K562 (cell line): ENCODE measurements at regions not wholly inside any gene's neighbourhood (a gene's known extent, or its start where the extent isn't known, plus 50 kb on each side); places are given as distances from the start of the nearest gene placed in this dataset.

ENCODE experiments used
- ATAC-seq: fragments of 200-7000 bp; cut with Tn5 transposase; 3 replicates; pipeline ENCODE4 v1.9.1; 2020; ENCODE audit warnings: moderate library complexity
- BruUV-seq: library from RNA; stranded (reverse); fragments of 400-500 nt; replicated peaks from 2 replicates; lab custom pipeline; 2021; lab: Mats Ljungman, UMichigan
- CTCF ChIA-PET: fragments of 300-600 bp; formaldehyde crosslinking; extraction: SDS; loops from one replicate; lab custom pipeline; 2021; ENCODE audit warnings: low intra/inter-chr PET ratio; lab: Yijun Ruan, JAX
- POLR2A ChIA-PET: fragments of 300-600, 350-650 bp; sonication (Branson Sonifier 250); formaldehyde crosslinking; extraction: SDS; loops from one replicate; lab custom pipeline; 2021; ENCODE audit warnings: antibody characterized with exemption, inconsistent platforms; lab: Yijun Ruan, JAX
- DNase-seq, 4 experiments: peaks; one replicate each; pipeline versions ENCODE4 v3.0.0 to v3.0.0-alpha.2; 2011 to 2018; ENCODE audit warnings: low spot score in 3 of 4, mixed read lengths in 3 of 4; ENCODE audit errors: extremely low read depth in 1 of 4
- FAIRE-seq: peaks from 2 replicates; lab custom pipeline; 2011; peaks lifted over from hg19 to GRCh38; lab: Jason Lieb, UNC
- H2AFZ ChIP-seq: 2 replicates; pipeline ENCODE4 v1.6.0; 2011; ENCODE audit warnings: low read depth, low read length, control low read depth, inconsistent platforms
- H3K27ac ChIP-seq: fragments of 200-600 bp; 3 replicates; pipeline ENCODE4 v1.8.0; 2011; ENCODE audit warnings: low read depth, mild to moderate bottlenecking, control low read depth, inconsistent platforms, low read length, moderate library complexity, mixed read lengths; ENCODE audit errors: extremely low read depth
- H3K27me3 ChIP-seq, 2 experiments: fragments of 300-600 bp in 1 of 2; 2 replicates in 1 of 2; 3 replicates in 1 of 2; pipeline versions ENCODE4 v1.6.0 to v1.8.0; 2011; ENCODE audit warnings: inconsistent platforms in 2 of 2, low read length in 2 of 2, mild to moderate bottlenecking in 1 of 2, mixed read lengths in 1 of 2, moderate library complexity in 1 of 2; ENCODE audit not compliant: control insufficient read depth in 2 of 2, insufficient read depth in 2 of 2
- H3K36me3 ChIP-seq: fragments of 300-600 bp; 3 replicates; pipeline ENCODE4 v1.8.0; 2011; ENCODE audit warnings: mild to moderate bottlenecking, low read length, inconsistent platforms; ENCODE audit not compliant: control insufficient read depth, insufficient read depth
- H3K4me1 ChIP-seq, 2 experiments: fragments of 200-600 bp in 1 of 2; replicated peaks in 1 of 2; 2 replicates in 1 of 2; 3 replicates in 1 of 2; pipeline versions ENCODE4 v1.5.1 to v1.8.0; 2011; ENCODE audit warnings: inconsistent platforms in 2 of 2, low read length in 2 of 2, mild to moderate bottlenecking in 1 of 2, mixed read lengths in 1 of 2, moderate library complexity in 1 of 2; ENCODE audit not compliant: control insufficient read depth in 2 of 2, insufficient read depth in 2 of 2
- H3K4me2 ChIP-seq: 2 replicates; pipeline ENCODE4 v1.6.1; 2011; ENCODE audit warnings: low read length, control low read depth, inconsistent platforms, mixed read lengths; ENCODE audit not compliant: insufficient read depth
- H3K4me3 ChIP-seq: fragments of 200-600 bp; sonication (generic), shearing (Covaris generic); 2 replicates; pipeline ENCODE4 v1.5.1; 2016; ENCODE audit warnings: control low read depth, inconsistent platforms
- H3K79me2 ChIP-seq: fragments of 200-600 bp; 3 replicates; pipeline ENCODE4 v1.8.0; 2011; ENCODE audit warnings: low read length, inconsistent platforms; ENCODE audit not compliant: control insufficient read depth, insufficient read depth
- H3K9ac ChIP-seq, 2 experiments: 2 replicates each; pipeline versions ENCODE4 v1.6.0 to v1.6.1; 2011; ENCODE audit warnings: low read depth in 2 of 2, low read length in 2 of 2, control low read depth in 1 of 2, inconsistent platforms in 1 of 2, mild to moderate bottlenecking in 1 of 2, mixed read lengths in 1 of 2; ENCODE audit not compliant: insufficient read depth in 1 of 2
- H3K9me1 ChIP-seq: one replicate; pipeline ENCODE4 v1.6.0; 2011; ENCODE audit warnings: inconsistent platforms, mild to moderate bottlenecking, low read length, moderate library complexity; ENCODE audit not compliant: control insufficient read depth, insufficient read depth
- H3K9me3 ChIP-seq: replicated peaks from 2 replicates; pipeline ENCODE4 v1.5.1; 2011; ENCODE audit warnings: low read depth, low read length, inconsistent platforms; ENCODE audit not compliant: control insufficient read depth, insufficient read depth
- H4K20me1 ChIP-seq: replicated peaks from 2 replicates; pipeline ENCODE4 v1.6.1; 2011; ENCODE audit warnings: low read length, inconsistent platforms, mixed read lengths; ENCODE audit not compliant: control insufficient read depth, insufficient read depth
- C11orf30 ChIP-seq: fragments of 450-650 bp; IDR thresholded peaks from 2 replicates; pipeline ENCODE4 v1.6.1; 2016; ENCODE audit warnings: low read depth, mild to moderate bottlenecking
- CEBPB ChIP-seq: fragments of 450-650 bp; IDR thresholded peaks from 2 replicates; pipeline ENCODE4 v1.6.1; 2016; ENCODE audit warnings: missing genetic modification characterization, missing compliant biosample characterization
- HDAC6 ChIP-seq: IDR thresholded peaks from 2 replicates; pipeline ENCODE4 v1.6.1; 2012; ENCODE audit warnings: low read depth, mild to moderate bottlenecking, control low read depth, inconsistent platforms, low read length, moderate library complexity
- KLF16 ChIP-seq: IDR thresholded peaks from 2 replicates; pipeline ENCODE4 v1.6.1; 2016; ENCODE audit warnings: antibody characterized with exemption
- MAFK ChIP-seq: IDR thresholded peaks from 2 replicates; pipeline ENCODE4 v1.6.1; 2011; ENCODE audit warnings: low read length, improper control_type of control experiment
- RFX7 ChIP-seq: fragments of 250-450 bp; sonication (Bioruptor Pico); IDR thresholded peaks from 2 replicates; pipeline ENCODE4 v1.5.1; 2021; ENCODE audit warnings: mild to moderate bottlenecking
- SAFB2 ChIP-seq: fragments of 200-400 bp; formaldehyde crosslinking; IDR thresholded peaks from 2 replicates; pipeline ENCODE4 v1.6.1; 2018; ENCODE audit warnings: borderline replicate concordance, low read length, low read depth, moderate library complexity; ENCODE audit not compliant: severe bottlenecking
- ZNF197 ChIP-seq: fragments of 200-800 bp; sonication (Bioruptor generic); IDR thresholded peaks from 2 replicates; pipeline ENCODE4 v1.6.1; 2016; ENCODE audit warnings: low read depth, missing genetic modification characterization, missing compliant biosample characterization
- ZNF316 ChIP-seq: fragments of 450-650 bp; IDR thresholded peaks from 2 replicates; pipeline ENCODE4 v1.6.1; 2016
- WGBS: fragments of 100-300 bp; shearing (Covaris generic); methylation state at CpG from one replicate; pipeline ENCODE4 v1.1.6; 2016; ENCODE audit warnings: low coverage, mixed read lengths; ENCODE audit not compliant: insufficient coverage; ENCODE audit errors: missing lambda C conversion rate; 5-methylcytosine and 5-hydroxymethylcytosine counted together
- in situ Hi-C: fragments of 300-500 bp; cut with MboI; formaldehyde crosslinking; loops from 4 replicates; pipeline ENCODE4 v1.15.0; 2018; ENCODE audit warnings: inconsistent platforms, mixed read lengths
- intact Hi-C: fragments of 100-400 bp; cut with micrococcal nuclease; formaldehyde crosslinking; loops from 2 replicates; pipeline ENCODE4 v1.14.2; 2022
- TF ChIP-seq, protein P1 (sequence below): sonication (generic); formaldehyde crosslinking; IDR thresholded peaks from 2 replicates; pipeline ENCODE4 v1.8.1; 2022; ENCODE audit warnings: missing genetic modification reagents
- TF ChIP-seq, protein P2 (sequence below), 2 experiments: fragments of 450-650 bp; conservative IDR thresholded peaks; 2 replicates each; pipeline ENCODE4 v1.6.1; 2017; ENCODE audit warnings: mild to moderate bottlenecking in 2 of 2, moderate library complexity in 2 of 2
- TF ChIP-seq, protein P3 (sequence below): fragments of 200-400 bp; formaldehyde crosslinking; IDR thresholded peaks from 2 replicates; pipeline ENCODE4 v1.6.1; 2017; ENCODE audit warnings: mild to moderate bottlenecking, low read depth, low read length, moderate library complexity
- TF ChIP-seq, protein P4 (sequence below): sonication (generic); formaldehyde crosslinking; IDR thresholded peaks from 2 replicates; pipeline ENCODE4 v1.8.0; 2022; ENCODE audit warnings: mild to moderate bottlenecking, missing genetic modification reagents

DNA sequence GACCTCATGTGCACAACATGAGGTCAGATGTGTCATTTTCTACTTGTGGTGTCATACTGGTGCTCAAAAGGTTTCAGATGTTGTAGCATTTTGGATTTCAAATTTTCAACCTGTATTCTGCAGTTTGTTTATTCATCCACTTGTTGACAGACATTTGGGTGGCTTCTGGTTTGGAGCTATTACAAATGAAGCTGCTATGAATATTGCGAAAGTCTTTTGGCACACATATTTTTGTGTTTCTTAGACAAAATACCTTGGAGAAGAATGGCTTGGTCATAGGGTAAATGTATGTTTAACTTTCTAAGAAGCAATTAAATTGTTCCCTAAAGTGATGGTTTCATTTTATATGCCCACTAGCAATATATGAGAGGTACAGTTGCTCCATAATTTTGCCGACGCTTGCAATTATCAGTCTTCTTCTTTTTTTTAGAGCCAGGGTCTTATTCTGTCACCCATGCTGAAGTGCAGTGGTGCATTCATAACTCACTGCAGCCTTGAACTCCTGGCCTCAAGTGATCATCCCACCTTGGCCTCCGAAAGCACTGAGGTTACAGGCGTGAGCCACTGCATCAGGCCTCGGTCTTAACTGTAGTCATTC is 70.7 kb upstream of the TRPC7 start (continued):
- TF ChIP-seq MAFK = peak; percentile 22; the same call in 1 of the 2 replicates
- 0 out of 2 replicates have a peak, but pooled peaks have one; percentile 22 for TF ChIP-seq CEBPB (tag)
- TF ChIP-seq C11orf30 = 0 out of 2 replicates have a peak, but pooled peaks have one; percentile 4
- TF ChIP-seq RFX7 (CRISPR knock-in tag) = no peak
- TF ChIP-seq, protein P1, sequence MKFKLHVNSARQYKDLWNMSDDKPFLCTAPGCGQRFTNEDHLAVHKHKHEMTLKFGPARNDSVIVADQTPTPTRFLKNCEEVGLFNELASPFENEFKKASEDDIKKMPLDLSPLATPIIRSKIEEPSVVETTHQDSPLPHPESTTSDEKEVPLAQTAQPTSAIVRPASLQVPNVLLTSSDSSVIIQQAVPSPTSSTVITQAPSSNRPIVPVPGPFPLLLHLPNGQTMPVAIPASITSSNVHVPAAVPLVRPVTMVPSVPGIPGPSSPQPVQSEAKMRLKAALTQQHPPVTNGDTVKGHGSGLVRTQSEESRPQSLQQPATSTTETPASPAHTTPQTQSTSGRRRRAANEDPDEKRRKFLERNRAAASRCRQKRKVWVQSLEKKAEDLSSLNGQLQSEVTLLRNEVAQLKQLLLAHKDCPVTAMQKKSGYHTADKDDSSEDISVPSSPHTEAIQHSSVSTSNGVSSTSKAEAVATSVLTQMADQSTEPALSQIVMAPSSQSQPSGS (CRISPR knock-in tag) = no peak
- no peak for TF ChIP-seq SAFB2
- peak; percentile 39; the same call in 1 of the 2 replicates for TF ChIP-seq ZNF316
- TF ChIP-seq, protein P2, sequence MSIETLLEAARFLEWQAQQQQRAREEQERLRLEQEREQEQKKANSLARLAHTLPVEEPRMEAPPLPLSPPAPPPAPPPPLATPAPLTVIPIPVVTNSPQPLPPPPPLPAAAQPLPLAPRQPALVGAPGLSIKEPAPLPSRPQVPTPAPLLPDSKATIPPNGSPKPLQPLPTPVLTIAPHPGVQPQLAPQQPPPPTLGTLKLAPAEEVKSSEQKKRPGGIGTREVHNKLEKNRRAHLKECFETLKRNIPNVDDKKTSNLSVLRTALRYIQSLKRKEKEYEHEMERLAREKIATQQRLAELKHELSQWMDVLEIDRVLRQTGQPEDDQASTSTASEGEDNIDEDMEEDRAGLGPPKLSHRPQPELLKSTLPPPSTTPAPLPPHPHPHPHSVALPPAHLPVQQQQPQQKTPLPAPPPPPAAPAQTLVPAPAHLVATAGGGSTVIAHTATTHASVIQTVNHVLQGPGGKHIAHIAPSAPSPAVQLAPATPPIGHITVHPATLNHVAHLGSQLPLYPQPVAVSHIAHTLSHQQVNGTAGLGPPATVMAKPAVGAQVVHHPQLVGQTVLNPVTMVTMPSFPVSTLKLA (conservative IDR thresholded peaks at IDR 0.05) = no peak

DNA sequence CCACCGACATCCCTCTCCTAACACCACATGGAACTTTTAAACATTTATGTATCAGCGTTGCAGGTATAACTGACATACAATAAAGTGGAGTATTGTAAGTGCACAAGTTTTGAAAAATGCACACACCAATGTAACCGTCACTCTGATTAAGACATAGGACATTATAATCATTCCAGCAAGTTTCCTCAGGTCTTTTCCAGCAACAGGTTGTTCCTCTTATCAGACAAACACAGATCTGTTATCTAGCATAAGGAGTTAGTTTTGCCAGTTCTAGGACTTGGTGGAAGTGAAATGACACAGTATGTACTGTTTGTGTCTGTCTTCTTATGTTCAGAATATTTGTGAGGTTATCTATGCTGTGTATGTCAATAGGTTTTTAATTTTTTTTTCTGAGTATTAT is 69.5 kb upstream of the TRPC7 start:
- Histone ChIP-seq H3K9me3 (no peaks in the 10 kb centered on the region), H3K4me3 (no peak overlapping the region), H3K9ac (no peak overlapping the region), H3K27me3 (no peaks in the 10 kb centered on the region; a peak in 2 of 5 replicates), H3K4me1 (no peaks in the 10 kb centered on the region; a peak in 1 of 5 replicates), H3K36me3 (no peaks in the 10 kb centered on the region), H2AFZ (no peak overlapping the region), H3K4me2 (no peak overlapping the region), H3K79me2 (no peaks in the 10 kb centered on the region), H4K20me1 (no peaks in the 10 kb centered on the region), H3K27ac (no peak overlapping the region), H3K9me1 (no peaks in the 10 kb centered on the region)
- intact Hi-C loops (no loop called here), in situ Hi-C loops (no loop called here)
- FAIRE-seq (no peak), ATAC-seq (no peak), DNase-seq (no peak)
- 0% methylated on average over 3 of the region's 3 CpGs for WGBS
- TF ChIP-seq HDAC6 (no peak), ZNF197 (CRISPR knock-in tag) (no peak), KLF16 (no peak)
- TF ChIP-seq, protein P3, sequence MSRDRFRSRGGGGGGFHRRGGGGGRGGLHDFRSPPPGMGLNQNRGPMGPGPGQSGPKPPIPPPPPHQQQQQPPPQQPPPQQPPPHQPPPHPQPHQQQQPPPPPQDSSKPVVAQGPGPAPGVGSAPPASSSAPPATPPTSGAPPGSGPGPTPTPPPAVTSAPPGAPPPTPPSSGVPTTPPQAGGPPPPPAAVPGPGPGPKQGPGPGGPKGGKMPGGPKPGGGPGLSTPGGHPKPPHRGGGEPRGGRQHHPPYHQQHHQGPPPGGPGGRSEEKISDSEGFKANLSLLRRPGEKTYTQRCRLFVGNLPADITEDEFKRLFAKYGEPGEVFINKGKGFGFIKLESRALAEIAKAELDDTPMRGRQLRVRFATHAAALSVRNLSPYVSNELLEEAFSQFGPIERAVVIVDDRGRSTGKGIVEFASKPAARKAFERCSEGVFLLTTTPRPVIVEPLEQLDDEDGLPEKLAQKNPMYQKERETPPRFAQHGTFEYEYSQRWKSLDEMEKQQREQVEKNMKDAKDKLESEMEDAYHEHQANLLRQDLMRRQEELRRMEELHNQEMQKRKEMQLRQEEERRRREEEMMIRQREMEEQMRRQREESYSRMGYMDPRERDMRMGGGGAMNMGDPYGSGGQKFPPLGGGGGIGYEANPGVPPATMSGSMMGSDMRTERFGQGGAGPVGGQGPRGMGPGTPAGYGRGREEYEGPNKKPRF = no peak
- TF ChIP-seq, protein P4, sequence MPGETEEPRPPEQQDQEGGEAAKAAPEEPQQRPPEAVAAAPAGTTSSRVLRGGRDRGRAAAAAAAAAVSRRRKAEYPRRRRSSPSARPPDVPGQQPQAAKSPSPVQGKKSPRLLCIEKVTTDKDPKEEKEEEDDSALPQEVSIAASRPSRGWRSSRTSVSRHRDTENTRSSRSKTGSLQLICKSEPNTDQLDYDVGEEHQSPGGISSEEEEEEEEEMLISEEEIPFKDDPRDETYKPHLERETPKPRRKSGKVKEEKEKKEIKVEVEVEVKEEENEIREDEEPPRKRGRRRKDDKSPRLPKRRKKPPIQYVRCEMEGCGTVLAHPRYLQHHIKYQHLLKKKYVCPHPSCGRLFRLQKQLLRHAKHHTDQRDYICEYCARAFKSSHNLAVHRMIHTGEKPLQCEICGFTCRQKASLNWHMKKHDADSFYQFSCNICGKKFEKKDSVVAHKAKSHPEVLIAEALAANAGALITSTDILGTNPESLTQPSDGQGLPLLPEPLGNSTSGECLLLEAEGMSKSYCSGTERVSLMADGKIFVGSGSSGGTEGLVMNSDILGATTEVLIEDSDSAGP (CRISPR knock-in tag) = no peak
- no TSS peak for BruUV-seq
- CTCF ChIA-PET = no interaction called here
- POLR2A ChIA-PET = no interaction called here
